ENCODE measurements at regions not wholly inside any gene's neighbourhood (a gene's known extent, or its start where the extent isn't known, plus 50 kb on each side); places are given as distances from the start of the nearest gene placed in this dataset.

DNA sequence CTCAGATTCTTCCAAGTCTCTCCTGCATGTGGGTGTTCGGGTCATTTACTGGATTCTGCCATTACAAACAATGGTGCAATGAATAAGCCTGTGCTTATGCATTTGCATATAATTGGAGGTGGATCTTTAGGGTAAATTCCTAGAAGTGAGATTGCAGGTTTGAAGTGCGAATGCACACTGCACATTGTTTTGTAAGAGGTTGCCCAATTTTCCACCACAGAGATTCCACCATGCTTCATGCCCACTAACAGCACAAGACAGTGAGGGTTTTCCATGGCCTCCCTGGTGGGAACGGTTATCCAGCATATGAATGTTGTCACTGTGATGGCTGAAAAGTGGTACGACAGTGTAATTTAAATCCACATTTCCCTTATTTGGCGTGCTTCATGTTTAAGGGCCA is 178.8 kb upstream of the PMEPA1 start (continued):
- TF ChIP-seq HDAC6 (IDR thresholded peaks at IDR 0.05; ENCODE audit: low read depth, low read length): no peak
- no peak for TF ChIP-seq CBX5 (IDR thresholded peaks at IDR 0.05; ENCODE audit: low read depth, low read length)

Data from H1 (cell line).